ENCODE measurements at regions not wholly inside any gene's neighbourhood (a gene's known extent, or its start where the extent isn't known, plus 50 kb on each side); places are given as distances from the start of the nearest gene placed in this dataset.

GRCh38 chr11:43222215-43222614 is 89.6 kb upstream of the API5 start:
- TF ChIP-seq XRCC5 (optimal IDR thresholded peaks at IDR 0.05; ENCODE audit: low read length) (no peak), TMF1 (CRISPR knock-in tag; IDR thresholded peaks at IDR 0.05; ENCODE audit: low read depth) (no peak), POLR2A (IDR thresholded peaks at IDR 0.05; ENCODE audit: insufficient read depth in 1 of 2, low read depth in 2 of 2, low read length in 2 of 2) (no peak)
- TF ChIP-seq, protein P1, sequence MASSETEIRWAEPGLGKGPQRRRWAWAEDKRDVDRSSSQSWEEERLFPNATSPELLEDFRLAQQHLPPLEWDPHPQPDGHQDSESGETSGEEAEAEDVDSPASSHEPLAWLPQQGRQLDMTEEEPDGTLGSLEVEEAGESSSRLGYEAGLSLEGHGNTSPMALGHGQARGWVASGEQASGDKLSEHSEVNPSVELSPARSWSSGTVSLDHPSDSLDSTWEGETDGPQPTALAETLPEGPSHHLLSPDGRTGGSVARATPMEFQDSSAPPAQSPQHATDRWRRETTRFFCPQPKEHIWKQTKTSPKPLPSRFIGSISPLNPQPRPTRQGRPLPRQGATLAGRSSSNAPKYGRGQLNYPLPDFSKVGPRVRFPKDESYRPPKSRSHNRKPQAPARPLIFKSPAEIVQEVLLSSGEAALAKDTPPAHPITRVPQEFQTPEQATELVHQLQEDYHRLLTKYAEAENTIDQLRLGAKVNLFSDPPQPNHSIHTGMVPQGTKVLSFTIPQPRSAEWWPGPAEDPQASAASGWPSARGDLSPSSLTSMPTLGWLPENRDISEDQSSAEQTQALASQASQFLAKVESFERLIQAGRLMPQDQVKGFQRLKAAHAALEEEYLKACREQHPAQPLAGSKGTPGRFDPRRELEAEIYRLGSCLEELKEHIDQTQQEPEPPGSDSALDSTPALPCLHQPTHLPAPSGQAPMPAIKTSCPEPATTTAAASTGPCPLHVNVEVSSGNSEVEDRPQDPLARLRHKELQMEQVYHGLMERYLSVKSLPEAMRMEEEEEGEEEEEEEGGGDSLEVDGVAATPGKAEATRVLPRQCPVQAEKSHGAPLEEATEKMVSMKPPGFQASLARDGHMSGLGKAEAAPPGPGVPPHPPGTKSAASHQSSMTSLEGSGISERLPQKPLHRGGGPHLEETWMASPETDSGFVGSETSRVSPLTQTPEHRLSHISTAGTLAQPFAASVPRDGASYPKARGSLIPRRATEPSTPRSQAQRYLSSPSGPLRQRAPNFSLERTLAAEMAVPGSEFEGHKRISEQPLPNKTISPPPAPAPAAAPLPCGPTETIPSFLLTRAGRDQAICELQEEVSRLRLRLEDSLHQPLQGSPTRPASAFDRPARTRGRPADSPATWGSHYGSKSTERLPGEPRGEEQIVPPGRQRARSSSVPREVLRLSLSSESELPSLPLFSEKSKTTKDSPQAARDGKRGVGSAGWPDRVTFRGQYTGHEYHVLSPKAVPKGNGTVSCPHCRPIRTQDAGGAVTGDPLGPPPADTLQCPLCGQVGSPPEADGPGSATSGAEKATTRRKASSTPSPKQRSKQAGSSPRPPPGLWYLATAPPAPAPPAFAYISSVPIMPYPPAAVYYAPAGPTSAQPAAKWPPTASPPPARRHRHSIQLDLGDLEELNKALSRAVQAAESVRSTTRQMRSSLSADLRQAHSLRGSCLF (CRISPR knock-in tag; IDR thresholded peaks at IDR 0.05; ENCODE audit: borderline replicate concordance): no peak
